ENCODE measurements at regions not wholly inside any gene's neighbourhood (a gene's known extent, or its start where the extent isn't known, plus 50 kb on each side); places are given as distances from the start of the nearest gene placed in this dataset.

DNA sequence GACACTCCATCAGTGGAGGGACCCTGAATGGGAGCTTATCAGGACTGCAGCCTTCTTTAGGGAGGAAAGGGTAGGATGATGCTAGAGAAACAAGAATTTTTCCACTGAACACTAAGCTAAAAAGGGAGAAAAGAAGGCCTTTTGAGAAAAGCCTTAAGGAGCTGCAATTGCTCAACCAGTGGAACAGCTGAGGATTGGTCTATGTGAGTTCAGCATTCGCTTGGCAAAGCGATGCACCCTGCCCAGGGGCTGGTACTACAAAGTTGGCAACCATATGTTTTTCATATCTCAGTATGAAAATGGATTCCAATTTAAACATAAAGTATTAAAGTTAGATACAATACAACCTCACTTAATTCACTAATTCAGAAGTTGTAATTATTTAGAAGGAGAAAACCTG lies 117.8 kb upstream of the FAM20A start:
- DNase-seq: no peak
- in situ Hi-C loops (cut with HindIII; ENCODE audit: low pct_ligation_motif_present, low pct_unique_long_range_greater_than_20kb, low sequenced_read_pairs): no loop called here

DNA sequence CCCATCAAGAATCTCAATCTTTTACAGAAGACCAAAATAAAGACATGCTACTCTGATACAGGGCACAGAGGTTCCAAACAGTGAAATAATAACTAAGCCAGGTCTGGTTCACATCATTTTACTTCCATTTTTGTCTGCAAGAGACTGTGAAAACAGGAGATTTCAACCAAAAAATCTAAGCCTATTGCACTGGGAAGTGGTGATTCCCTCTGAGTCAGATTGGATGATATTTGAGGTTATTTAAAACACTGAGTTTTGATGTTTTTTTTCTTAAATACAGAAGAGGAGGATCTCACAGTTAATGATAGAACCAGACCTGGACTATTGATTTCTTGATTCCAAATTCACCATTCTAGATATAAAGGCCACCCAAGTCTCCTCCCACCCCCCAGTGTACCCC lies 117.3 kb upstream of the FAM20A start:
- in situ Hi-C loops (cut with HindIII; ENCODE audit: low pct_ligation_motif_present, low pct_unique_long_range_greater_than_20kb, low sequenced_read_pairs): no loop called here
- DNase-seq: no peak

DNA sequence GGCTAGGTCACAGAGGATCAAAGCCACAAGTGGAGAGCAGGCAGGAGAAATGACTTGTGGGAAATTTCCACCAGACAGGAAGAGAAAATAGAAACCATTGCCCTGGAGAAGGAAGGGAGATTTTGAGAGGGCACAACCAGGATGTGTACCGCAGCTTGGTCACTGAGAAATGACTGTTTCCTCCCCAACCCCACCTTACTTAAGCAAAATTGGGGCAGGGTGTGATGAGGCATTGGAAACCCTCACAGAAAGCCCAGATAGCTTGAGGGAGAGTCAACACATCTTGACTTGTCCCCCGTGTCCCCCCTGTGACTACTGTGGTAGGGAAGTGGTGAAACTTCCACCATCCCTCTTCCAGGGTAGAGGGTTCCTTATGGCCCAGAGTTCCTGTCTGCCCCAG lies 113.5 kb upstream of the FAM20A start:
- in situ Hi-C loops (cut with HindIII; ENCODE audit: low pct_ligation_motif_present, low pct_unique_long_range_greater_than_20kb, low sequenced_read_pairs): no loop called here
- no peak for DNase-seq

DNA sequence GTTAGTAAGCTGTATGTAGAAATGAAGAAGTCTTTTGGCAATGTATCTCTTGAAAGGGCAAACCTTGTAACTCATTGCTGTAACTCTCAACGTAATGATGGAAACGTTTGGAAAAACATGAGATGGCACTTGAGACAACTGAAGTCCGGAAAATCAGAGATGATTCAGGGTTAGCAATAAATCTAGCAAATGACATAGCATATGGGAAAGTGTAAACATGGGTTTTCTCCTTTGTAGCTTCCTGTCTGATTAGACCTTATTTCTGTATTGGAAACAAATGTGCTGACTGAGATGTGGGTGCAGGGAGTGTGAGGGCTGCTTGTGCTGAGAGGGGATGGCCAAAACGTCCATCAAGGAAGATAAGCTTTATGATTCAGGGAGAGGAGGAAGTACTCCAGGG lies 110.7 kb upstream of the FAM20A start:
- in situ Hi-C loops (cut with HindIII; ENCODE audit: low pct_ligation_motif_present, low pct_unique_long_range_greater_than_20kb, low sequenced_read_pairs): no loop called here
- no peak for DNase-seq

DNA sequence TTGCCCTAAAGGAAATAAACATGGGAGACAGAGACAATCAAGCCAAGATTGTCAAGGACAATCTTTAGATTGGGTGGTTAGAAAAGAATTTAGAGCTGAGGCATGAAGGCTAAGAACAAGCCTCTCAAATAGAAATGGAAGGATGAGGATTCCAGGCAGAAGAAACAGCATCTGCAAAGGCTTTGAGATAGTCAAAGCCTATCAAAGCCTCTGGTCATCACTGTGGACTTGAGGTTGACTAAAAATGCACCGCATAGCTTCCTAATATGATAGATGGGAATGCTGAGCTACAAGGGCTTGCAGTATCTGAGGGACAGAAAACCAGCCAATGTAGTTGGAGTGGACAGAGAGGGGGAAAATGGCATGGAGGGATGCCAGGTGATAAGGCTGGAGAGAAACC lies 109.8 kb upstream of the FAM20A start:
- no peak for DNase-seq

DNA sequence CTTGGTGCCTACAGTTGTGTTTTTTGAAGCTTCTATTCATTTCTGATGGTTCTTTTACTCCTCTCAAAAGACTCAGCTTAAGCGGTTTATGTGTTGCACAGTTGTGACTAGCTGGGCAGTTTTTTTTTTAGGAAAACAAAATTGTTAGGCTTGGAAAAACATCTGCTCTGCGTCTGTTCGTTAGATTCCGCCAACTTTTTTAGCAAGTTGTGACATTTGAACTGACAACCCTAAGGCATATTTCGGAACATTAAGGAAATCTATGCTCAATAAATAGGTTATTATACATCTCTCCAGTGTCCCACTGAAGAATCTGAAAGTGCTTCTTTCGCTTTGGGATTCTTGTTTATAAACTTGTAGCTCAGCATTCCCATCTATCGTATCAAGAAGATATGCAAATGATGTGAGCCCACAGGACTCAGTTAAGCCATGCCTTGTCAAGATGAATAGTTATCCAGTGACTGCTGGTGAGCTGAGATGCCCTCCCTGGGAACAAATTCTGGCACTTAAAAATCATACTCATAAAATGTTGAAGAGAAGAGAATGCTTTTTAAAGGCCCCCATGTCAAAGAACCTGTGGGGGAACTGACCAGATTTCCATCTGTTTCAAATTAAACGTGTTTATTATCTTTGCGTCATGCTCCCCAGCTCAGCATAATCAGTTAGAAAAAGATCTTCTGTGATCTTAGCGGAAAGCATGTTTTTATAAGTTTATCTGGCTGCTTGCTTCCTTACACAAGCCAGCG lies 109.0 kb upstream of the FAM20A start:
- in situ Hi-C loops (cut with HindIII; ENCODE audit: low pct_ligation_motif_present, low pct_unique_long_range_greater_than_20kb, low sequenced_read_pairs): no loop called here
- no peak for DNase-seq

More for the DNA sequence above, 109.8 kb upstream of the FAM20A start:
- in situ Hi-C loops (cut with HindIII; ENCODE audit: low pct_ligation_motif_present, low pct_unique_long_range_greater_than_20kb, low sequenced_read_pairs): no loop called here

DNA sequence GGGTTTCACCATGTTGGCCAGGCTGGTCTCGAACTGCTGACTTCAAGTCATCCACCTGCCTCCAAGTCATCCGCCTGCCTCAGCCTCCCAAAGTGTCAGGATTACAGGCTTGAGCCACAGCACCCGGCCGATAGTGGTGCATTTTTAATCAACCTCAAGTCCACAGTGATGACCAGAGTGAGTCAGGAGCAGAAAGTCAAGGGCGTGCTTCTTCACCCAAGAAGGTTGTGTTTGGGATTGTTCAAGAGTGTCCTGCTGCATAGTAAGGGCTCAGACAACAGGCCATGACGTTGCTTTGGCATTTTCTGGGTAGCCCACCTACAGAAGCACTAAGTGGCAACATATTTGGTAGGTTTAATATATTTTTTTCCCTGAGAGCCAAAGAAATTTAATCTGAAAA lies 108.3 kb upstream of the FAM20A start:
- DNase-seq: no peak
- in situ Hi-C loops (cut with HindIII; ENCODE audit: low pct_ligation_motif_present, low pct_unique_long_range_greater_than_20kb, low sequenced_read_pairs): no loop called here

DNA sequence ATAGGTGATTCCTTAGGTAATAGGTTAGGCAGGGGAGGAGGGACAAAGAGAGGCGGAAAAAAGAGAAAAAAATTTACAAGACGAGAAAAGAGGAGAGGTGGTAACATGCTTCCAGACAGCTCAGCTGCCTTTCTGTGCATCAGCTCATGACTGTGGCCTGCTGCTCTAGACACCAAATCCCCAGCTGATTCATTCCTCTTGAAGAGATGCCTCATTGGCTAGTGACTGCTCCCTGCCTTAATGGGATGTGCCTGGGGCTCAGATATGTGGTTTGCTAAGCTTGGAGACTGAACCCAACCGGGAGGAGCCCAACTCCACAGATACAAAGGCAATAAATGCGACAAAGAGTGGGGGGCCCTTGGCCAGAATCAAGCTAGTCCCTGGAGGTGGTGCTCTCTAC lies 105.9 kb upstream of the FAM20A start:
- no peak for DNase-seq
- in situ Hi-C loops (cut with HindIII; ENCODE audit: low pct_ligation_motif_present, low pct_unique_long_range_greater_than_20kb, low sequenced_read_pairs): no loop called here

DNA sequence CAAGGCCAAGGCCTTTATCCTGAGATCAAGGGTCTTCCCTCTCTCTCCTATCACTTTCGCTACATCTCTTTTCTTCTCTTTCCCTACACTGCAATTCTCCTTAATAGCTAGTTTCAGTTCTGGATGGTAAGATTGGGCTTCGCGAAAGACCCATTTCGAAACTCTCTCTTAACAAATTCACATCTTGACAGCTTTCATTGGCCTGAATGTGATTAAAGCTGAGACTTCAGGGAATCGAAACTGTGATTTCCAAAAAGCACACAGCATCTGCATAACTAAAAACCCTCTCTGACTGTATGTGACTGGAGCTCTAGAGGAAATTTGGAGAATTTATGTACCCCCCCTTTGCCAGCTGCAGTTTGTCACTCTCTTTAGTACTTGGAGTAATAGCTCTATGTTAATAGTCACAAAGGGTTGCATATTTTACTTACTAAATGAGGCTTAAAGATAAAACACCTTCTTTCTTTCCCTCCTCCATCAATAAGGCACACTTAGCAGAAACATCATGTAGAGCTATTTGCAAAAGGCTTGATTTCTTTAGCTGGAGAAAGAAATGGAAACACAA lies 105.3 kb upstream of the FAM20A start:
- DNase-seq: no peak
- in situ Hi-C loops (cut with HindIII; ENCODE audit: low pct_ligation_motif_present, low pct_unique_long_range_greater_than_20kb, low sequenced_read_pairs): no loop called here

DNA sequence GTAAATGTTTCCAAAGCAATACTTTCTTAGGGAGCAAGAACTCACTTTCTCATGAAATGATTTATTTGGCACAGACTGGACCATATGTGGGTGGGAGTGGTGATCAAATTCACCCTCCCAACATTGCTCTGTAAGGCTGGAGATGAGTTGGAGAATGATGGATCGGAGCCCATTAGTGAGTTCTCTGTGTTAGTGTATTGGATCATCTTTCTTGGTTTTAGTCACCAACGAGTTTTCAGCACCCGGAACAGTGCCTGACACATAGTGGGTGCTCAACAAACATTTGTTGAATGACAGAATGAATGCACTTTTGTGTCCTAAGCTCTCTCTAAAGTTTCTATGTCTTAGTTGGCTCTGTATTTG lies 104.5 kb upstream of the FAM20A start:
- in situ Hi-C loops (cut with HindIII; ENCODE audit: low pct_ligation_motif_present, low pct_unique_long_range_greater_than_20kb, low sequenced_read_pairs): no loop called here
- no peak for DNase-seq

DNA sequence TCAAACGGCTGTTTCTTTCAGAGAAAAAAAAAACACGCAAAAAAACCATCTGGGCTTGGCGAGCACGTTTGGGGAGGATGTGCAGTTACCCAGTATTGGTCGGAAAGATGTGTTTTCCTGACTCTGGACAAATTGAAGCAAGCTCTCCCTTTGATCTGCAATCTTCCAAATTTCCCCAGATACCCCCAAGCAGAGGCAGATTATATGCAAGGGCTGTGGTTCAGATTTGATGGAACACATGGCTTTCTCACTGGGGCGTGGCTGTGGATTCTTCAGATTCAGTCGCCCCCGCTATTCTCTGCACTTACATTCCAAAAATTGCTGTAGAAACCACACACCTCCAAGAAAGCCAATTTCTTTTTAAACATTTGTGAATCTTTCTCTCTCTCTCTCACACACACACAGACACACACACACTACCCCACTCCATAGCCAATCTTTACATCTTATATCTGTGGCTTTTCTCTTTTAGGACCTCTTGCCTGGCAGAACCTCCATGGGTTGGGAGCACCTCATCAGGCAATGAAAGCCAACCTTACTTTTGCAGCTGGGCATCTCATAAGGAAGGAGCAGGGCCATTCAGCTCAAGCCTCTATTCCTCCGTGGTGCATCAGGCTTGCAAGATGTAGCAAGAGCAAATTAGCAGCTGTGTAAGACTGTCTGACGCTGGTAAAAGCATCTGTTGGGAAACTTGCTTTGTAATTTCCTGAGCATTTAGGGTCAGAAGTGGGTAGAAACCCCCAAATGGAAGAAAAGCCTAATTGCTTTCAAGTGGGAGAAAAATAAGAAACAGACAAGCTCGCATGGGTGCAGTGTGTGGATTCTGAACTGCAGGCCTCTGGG lies 103.9 kb upstream of the FAM20A start:
- in situ Hi-C loops (cut with HindIII; ENCODE audit: low pct_ligation_motif_present, low pct_unique_long_range_greater_than_20kb, low sequenced_read_pairs): no loop called here
- no peak for DNase-seq

DNA sequence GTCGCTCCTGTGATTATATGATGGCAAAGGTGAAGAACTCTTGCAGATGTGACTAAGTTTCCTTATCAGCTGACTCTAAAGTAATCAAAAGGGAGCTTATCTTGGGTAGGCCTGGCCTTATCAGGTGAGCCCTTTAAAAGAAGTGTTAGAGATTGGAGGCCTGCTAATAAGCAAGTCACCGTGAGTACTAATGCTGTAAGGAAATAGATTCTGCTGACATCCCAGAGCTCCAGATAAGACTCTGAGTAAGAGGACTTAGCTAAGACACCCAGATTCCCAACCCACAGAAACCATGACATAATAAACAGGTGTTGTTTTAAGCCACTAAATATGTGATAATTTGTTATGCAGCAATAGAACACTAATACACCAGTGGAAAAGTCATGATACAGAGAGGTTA lies 99.9 kb upstream of the FAM20A start:
- in situ Hi-C loops (cut with HindIII; ENCODE audit: low pct_ligation_motif_present, low pct_unique_long_range_greater_than_20kb, low sequenced_read_pairs): no loop called here
- DNase-seq: no peak

DNA sequence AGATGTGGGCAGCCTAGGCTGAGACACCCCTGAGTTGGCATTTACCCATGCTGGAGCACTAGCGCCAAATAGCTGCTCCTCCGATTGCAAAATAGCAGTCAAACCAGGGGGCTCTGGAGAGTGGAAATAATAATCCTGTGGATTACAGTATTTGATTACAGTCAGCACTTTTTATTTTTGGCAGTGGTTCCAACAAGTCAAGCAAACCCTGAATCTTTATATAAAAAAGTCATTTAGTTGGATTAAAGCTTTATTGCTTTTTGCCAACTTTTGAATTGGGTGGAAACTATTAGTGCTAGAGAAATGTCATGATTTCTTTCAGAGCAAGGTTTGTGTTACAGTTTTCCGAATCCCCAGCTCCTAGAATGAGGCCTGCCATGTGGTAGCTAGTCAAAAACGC lies 99.3 kb upstream of the FAM20A start:
- in situ Hi-C loops (cut with HindIII; ENCODE audit: low pct_ligation_motif_present, low pct_unique_long_range_greater_than_20kb, low sequenced_read_pairs): no loop called here
- DNase-seq: no peak

DNA sequence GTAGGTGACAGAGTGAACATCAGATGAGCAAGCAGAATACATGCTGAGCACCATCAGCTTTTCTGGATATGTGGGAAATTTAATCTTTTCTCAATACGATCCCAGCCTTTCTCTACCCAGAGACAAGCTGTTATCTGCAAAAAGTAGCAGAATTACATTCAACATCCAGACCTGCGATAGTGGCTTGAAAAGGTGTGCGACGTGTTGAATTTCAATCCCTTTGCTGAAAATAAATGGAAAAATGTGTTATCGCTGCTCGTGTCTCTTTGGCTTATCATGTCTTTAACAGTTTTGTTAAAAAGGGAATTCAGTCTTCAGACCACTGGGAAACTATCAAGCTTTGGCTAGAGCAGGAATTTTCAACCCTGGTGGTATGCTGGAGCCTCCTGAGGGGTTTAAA lies 98.8 kb upstream of the FAM20A start:
- no peak for DNase-seq
- in situ Hi-C loops (cut with HindIII; ENCODE audit: low pct_ligation_motif_present, low pct_unique_long_range_greater_than_20kb, low sequenced_read_pairs): no loop called here

DNA sequence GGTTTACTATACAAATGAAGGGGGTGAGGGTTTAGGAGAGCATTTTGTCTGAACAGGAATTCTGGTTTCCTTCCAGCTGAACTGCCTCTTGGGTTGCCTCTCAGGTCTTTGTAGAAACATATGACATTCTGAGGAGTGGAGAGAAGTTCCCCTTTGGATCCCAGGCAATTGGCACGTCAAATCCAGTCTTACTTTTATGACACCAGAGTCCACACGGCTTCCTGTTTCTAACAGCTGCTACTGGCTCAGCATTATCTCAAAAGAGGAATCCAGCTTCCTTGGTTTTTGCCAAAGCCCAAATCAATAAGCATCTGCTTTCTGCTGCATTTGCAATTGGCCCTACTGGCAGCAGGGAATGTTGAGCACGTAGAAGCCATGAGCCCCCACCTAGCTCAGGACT lies 97.6 kb upstream of the FAM20A start:
- no peak for DNase-seq
- in situ Hi-C loops (cut with HindIII; ENCODE audit: low pct_ligation_motif_present, low pct_unique_long_range_greater_than_20kb, low sequenced_read_pairs): no loop called here

DNA sequence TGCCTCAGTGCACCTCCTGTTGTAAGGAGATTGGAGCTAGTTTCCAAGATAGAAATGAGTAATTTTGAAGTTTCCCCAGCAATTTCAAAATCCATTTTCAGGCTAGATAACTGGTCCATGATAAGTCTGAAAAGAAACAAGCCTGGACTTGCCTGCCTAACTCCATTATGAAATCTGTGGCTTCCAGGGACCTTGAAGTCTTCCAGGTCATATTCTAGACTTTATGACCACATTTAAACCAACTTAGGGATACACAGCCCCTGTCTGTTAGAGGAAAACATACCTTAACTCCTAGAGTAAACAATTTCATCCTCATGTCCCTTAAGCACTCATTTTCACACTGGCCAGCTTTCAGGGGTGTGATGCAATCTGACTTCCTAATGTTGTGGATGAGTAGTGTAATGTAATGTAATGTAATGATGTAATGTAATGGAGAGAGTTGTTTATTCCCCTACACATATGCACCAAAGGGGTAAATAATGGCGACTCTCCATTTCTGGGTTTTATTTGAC lies 96.7 kb upstream of the FAM20A start:
- in situ Hi-C loops (cut with HindIII; ENCODE audit: low pct_ligation_motif_present, low pct_unique_long_range_greater_than_20kb, low sequenced_read_pairs): no loop called here

DNA sequence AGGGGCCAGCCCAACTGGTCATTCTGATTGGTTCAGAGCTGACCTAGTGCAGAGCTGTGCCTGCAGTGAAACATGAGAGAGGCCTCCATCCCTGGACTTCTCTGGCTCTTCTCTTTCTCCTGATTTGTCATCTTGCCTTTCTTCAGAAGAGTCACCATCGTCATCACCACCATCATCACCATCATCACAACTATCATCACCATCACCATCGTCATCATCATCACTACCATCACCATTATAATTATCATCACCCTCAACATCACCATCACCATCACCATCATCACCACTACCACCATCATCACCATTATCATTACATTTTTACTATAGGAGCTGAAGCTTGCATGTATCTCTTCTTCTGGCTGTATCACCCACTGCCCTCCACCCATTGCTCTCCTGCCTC lies 94.5 kb upstream of the FAM20A start:
- no peak for DNase-seq
- in situ Hi-C loops (cut with HindIII; ENCODE audit: low pct_ligation_motif_present, low pct_unique_long_range_greater_than_20kb, low sequenced_read_pairs): no loop called here

More for the DNA sequence above, 96.7 kb upstream of the FAM20A start:
- no peak for DNase-seq

DNA sequence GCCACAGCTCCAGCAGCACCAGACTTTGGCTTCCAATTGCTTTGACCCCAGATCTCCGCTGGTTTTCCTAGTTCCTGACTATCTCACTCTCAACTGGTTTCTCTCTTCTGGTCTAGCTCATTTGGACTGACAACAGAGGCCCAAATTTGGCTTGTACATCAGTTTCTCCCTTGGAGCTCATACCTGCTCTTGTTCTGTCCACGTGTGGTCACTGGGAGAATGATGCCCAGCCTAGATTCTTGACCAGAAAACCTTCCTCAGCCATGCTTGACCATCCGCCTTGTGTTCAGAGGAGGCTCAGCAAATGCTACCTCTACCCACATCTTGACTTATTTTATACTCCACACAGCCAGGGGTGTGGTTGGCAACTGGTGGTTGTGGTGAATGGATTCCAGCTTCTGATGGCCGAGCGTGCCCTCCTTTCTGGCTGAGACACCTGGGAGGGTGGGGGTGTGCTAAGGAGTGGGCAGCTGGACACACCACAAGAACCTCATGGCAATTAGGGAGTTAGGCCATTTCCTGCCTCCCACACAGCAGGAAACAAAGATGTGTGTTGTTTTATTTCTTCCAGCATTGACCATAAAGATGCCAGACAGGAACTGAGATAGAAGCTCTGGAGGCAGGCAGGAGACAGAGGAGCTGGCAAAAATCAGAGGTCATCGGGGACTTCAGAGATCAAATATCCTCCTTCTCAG lies 93.8 kb upstream of the FAM20A start:
- DNase-seq: no peak
- in situ Hi-C loops (cut with HindIII; ENCODE audit: low pct_ligation_motif_present, low pct_unique_long_range_greater_than_20kb, low sequenced_read_pairs): no loop called here

DNA sequence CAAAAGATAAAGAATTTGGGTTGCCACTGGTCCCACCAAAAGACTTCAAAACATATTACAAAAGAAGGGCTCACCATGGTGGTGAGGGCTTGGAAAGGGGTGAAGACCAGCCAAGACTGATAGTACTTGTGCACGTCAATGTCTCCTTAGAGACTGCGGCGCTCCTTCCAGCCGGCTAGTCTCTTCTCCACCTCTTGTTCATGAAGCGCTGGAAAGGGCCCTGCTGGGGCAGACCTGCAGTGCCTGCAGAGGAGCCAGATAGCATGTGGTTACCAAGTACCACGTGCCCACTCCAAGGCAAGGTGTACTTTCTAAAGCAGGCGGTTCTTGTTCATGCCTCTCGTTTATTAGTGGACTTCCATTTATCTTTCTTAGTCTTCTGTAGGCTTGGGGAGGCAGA lies 92.7 kb upstream of the FAM20A start:
- in situ Hi-C loops (cut with HindIII; ENCODE audit: low pct_ligation_motif_present, low pct_unique_long_range_greater_than_20kb, low sequenced_read_pairs): no loop called here
- no peak for DNase-seq
